ENCODE measurements at regions not wholly inside any gene's neighbourhood (a gene's known extent, or its start where the extent isn't known, plus 50 kb on each side); places are given as distances from the start of the nearest gene placed in this dataset.

DNA sequence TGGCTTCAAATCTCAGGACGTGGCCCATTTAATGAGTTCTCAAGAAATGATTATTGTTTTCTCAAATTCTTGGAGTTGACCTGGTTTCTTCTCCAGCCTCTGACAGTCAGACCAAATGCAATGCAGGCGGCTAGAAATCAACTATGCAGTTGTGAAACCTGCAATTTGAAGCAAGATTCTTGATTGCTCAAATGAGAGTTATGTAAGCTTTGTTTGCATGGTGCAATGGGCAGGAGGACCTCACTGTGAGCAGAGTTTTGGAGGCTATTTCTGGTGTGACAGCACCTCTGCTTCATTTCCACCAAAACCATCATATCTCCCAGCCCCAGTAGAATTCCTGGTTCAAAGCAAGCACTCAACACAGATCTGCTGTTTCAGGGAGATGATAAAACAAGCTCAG lies 500.0 kb upstream of the KLF4 start:
- Mint-ChIP-seq H3K9me3 (no peaks in the 10 kb centered on the region), H3K27me3 (ENCODE audit: low read depth) (no peaks in the 10 kb centered on the region), H3K4me1 (ENCODE audit: low read depth) (no peaks in the 10 kb centered on the region), H3K4me3 (no peak overlapping the region), H3K36me3 (ENCODE audit: low read depth) (no peaks in the 10 kb centered on the region), H3K27ac (no peak overlapping the region)
- no peak for DNase-seq (ENCODE audit: low spot score)

DNA sequence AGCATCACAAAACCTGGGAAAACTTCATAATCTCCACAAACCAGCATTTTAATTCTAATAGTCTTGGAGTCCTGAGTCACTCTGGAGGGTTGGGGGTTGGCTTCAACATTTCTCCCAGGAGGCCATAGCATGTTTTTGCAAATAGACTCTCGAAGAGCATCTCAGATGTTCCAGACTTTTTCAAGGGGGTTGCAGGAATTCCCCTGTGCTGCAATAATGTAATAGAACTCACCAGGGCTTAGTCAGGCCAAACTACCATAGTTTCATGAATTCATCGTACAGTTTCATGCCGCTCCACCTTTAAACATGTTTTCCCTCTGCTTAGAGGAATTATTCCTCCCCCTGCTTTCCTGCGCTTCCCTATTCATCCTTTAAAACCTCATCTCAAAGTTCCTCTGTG lies 499.5 kb upstream of the KLF4 start:
- no peak overlapping the region for H3K27ac Mint-ChIP-seq
- no peak for DNase-seq (ENCODE audit: low spot score)
- no peaks in the 10 kb centered on the region for H3K9me3 Mint-ChIP-seq
- no peak overlapping the region for H3K4me3 Mint-ChIP-seq
- no peaks in the 10 kb centered on the region for H3K27me3 Mint-ChIP-seq (ENCODE audit: low read depth)
- no peaks in the 10 kb centered on the region for H3K36me3 Mint-ChIP-seq (ENCODE audit: low read depth)
- H3K4me1 Mint-ChIP-seq (ENCODE audit: low read depth), result no peaks in the 10 kb centered on the region

GRCh38 chr9:107984956-107985355 lies 495.4 kb upstream of the KLF4 start:
- no peaks in the 10 kb centered on the region for H3K9me3 Mint-ChIP-seq
- no peak for DNase-seq (ENCODE audit: low spot score)
- no peaks in the 10 kb centered on the region for H3K4me1 Mint-ChIP-seq (ENCODE audit: low read depth)
- no peak overlapping the region for H3K4me3 Mint-ChIP-seq
- H3K27ac Mint-ChIP-seq, result no peak overlapping the region
- no peaks in the 10 kb centered on the region for H3K27me3 Mint-ChIP-seq (ENCODE audit: low read depth)
- H3K36me3 Mint-ChIP-seq (ENCODE audit: low read depth), result no peaks in the 10 kb centered on the region

DNA sequence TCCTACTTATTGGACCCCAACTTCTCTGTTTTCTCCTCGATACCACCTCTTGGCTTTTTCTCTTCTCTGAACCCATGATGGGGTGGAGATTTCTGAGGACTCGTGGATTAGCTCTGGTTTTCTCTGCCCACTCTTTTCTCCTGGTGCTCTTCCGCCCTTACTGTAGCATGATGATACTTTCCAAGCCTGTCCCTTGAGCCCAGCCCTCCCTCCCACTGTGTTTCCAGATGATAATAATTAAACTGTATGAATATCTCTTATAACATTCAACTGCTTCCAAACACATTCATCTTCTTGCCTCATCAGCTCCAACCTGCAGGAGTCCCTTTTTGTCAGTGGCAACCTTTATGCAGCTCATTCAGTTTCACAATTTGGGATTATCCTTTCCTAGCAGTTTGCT lies 494.2 kb upstream of the KLF4 start:
- DNase-seq (ENCODE audit: low spot score), result no peak
- Mint-ChIP-seq H3K4me3 (no peak overlapping the region), H3K4me1 (ENCODE audit: low read depth) (no peaks in the 10 kb centered on the region), H3K27me3 (ENCODE audit: low read depth) (no peaks in the 10 kb centered on the region), H3K27ac (no peak overlapping the region), H3K36me3 (ENCODE audit: low read depth) (no peaks in the 10 kb centered on the region), H3K9me3 (no peaks in the 10 kb centered on the region)

GRCh38 chr9:107983181-107983603 lies 493.6 kb upstream of the KLF4 start:
- Mint-ChIP-seq H3K36me3 (ENCODE audit: low read depth) (no peaks in the 10 kb centered on the region), H3K4me3 (no peak overlapping the region)
- no peak for DNase-seq (ENCODE audit: low spot score)

GRCh38 chr9:107982745-107983144 lies 493.2 kb upstream of the KLF4 start:
- no peaks in the 10 kb centered on the region for H3K9me3 Mint-ChIP-seq
- no peaks in the 10 kb centered on the region for H3K36me3 Mint-ChIP-seq (ENCODE audit: low read depth)
- no peak overlapping the region for H3K27ac Mint-ChIP-seq
- no peak overlapping the region for H3K4me3 Mint-ChIP-seq
- no peaks in the 10 kb centered on the region for H3K4me1 Mint-ChIP-seq (ENCODE audit: low read depth)
- no peak for DNase-seq (ENCODE audit: low spot score)
- no peaks in the 10 kb centered on the region for H3K27me3 Mint-ChIP-seq (ENCODE audit: low read depth)

More at GRCh38 chr9:107983181-107983603, 493.6 kb upstream of the KLF4 start:
- Mint-ChIP-seq H3K27ac (no peak overlapping the region), H3K9me3 (no peaks in the 10 kb centered on the region), H3K27me3 (ENCODE audit: low read depth) (no peaks in the 10 kb centered on the region), H3K4me1 (ENCODE audit: low read depth) (no peaks in the 10 kb centered on the region)

- Mint-ChIP-seq H3K9me3 (no peaks in the 10 kb centered on the region), H3K36me3 (ENCODE audit: low read depth) (no peaks in the 10 kb centered on the region)
These were observed 492.4 kb upstream of the KLF4 start for GRCh38 chr9:107982001-107982400.

GRCh38 chr9:107980984-107981383 lies 491.4 kb upstream of the KLF4 start:
- no peaks in the 10 kb centered on the region for H3K36me3 Mint-ChIP-seq (ENCODE audit: low read depth)
- H3K27me3 Mint-ChIP-seq (ENCODE audit: low read depth), result no peaks in the 10 kb centered on the region
- no peaks in the 10 kb centered on the region for H3K4me1 Mint-ChIP-seq (ENCODE audit: low read depth)
- no peaks in the 10 kb centered on the region for H3K9me3 Mint-ChIP-seq
- DNase-seq (ENCODE audit: low spot score), result no peak
- H3K27ac Mint-ChIP-seq, result no peak overlapping the region
- no peak overlapping the region for H3K4me3 Mint-ChIP-seq

More at GRCh38 chr9:107982001-107982400, 492.4 kb upstream of the KLF4 start:
- Mint-ChIP-seq H3K27ac (no peak overlapping the region), H3K4me1 (ENCODE audit: low read depth) (no peaks in the 10 kb centered on the region), H3K27me3 (ENCODE audit: low read depth) (no peaks in the 10 kb centered on the region), H3K4me3 (no peak overlapping the region)
- DNase-seq (ENCODE audit: low spot score), result no peak

DNA sequence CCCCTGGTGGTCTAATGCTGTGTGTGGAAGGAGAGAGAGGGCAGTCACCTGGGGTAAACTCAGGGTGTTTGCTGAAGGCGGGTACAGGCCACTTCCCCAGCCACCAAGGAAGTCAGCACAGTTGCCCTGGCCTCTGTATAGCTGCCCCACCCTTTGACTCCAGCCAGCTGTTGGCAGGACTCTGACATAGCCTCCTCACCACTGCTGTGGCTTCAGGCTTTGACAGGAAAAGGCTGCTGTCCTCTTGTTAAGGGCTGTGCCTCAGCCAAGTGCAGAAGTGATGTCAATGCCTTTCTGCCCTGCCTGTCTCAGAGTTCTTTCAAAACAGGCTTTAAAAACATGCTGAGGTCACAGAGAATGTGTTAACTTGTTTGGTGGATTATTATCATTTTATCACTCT lies 487.2 kb upstream of the KLF4 start:
- H3K4me1 Mint-ChIP-seq (ENCODE audit: low read depth), result no peaks in the 10 kb centered on the region
- no peaks in the 10 kb centered on the region for H3K9me3 Mint-ChIP-seq
- H3K27ac Mint-ChIP-seq, result no peak overlapping the region
- no peaks in the 10 kb centered on the region for H3K36me3 Mint-ChIP-seq (ENCODE audit: low read depth)
- no peak for DNase-seq (ENCODE audit: low spot score)
- no peak overlapping the region for H3K4me3 Mint-ChIP-seq
- H3K27me3 Mint-ChIP-seq (ENCODE audit: low read depth), result no peaks in the 10 kb centered on the region

DNA sequence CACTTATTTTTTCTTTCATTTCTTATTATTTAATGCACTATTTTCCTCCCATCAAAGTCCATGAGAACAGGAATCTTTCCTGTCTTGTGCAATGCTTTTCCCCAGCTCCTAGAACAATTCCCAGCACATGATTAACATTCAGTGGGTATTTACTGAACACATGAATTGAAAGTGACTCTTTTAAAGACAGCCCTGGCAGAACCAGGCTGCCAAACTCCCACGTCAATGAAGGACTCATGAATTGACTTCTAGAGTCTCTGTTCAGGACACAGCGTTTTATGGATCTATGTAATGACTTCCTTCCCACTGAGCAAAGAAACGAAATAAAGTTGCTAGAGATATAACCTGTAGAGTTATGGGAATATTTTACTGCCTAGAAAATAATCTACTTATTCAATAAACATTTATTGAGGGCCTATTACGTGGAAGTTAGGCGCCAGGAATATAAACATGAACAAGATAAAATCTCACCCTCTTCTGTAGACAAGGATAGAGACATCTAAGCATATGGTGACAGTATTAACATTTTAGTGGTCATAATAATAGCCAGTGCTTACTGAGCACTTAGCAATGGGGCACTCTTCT lies 485.9 kb upstream of the KLF4 start:
- Mint-ChIP-seq H3K27ac (no peak overlapping the region), H3K9me3 (no peaks in the 10 kb centered on the region), H3K4me3 (no peak overlapping the region), H3K27me3 (ENCODE audit: low read depth) (no peaks in the 10 kb centered on the region), H3K4me1 (ENCODE audit: low read depth) (no peaks in the 10 kb centered on the region), H3K36me3 (ENCODE audit: low read depth) (no peaks in the 10 kb centered on the region)
- no peak for DNase-seq (ENCODE audit: low spot score)

DNA sequence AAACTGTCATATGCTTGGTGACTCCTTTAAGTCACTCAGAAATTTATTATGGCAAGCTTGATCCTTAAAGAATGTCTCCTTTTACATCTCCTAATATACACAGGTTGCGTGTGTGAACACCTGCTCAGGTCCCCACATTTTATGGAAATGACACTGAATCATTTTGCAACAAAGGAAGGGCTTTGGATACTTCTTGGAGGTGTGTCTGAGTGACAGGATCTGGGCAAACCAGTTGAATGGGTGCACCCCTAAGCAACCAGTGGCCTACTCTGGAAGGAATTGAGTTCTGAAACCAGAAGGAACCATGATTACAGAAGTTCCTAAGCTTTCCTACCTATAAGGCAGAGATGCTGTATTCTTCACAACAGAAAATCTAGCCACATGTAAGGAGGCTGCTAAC lies 483.9 kb upstream of the KLF4 start:
- no peak for DNase-seq (ENCODE audit: low spot score)
- Mint-ChIP-seq H3K27me3 (ENCODE audit: low read depth) (no peaks in the 10 kb centered on the region), H3K9me3 (no peaks in the 10 kb centered on the region), H3K4me1 (ENCODE audit: low read depth) (no peaks in the 10 kb centered on the region), H3K4me3 (no peak overlapping the region), H3K27ac (no peak overlapping the region), H3K36me3 (ENCODE audit: low read depth) (no peaks in the 10 kb centered on the region)

GRCh38 chr9:107972346-107972745 lies 482.8 kb upstream of the KLF4 start:
- no peaks in the 10 kb centered on the region for H3K27me3 Mint-ChIP-seq (ENCODE audit: low read depth)
- no peak for DNase-seq (ENCODE audit: low spot score)
- no peak overlapping the region for H3K4me3 Mint-ChIP-seq
- no peak overlapping the region for H3K27ac Mint-ChIP-seq
- no peaks in the 10 kb centered on the region for H3K9me3 Mint-ChIP-seq
- no peaks in the 10 kb centered on the region for H3K4me1 Mint-ChIP-seq (ENCODE audit: low read depth)
- no peaks in the 10 kb centered on the region for H3K36me3 Mint-ChIP-seq (ENCODE audit: low read depth)

DNA sequence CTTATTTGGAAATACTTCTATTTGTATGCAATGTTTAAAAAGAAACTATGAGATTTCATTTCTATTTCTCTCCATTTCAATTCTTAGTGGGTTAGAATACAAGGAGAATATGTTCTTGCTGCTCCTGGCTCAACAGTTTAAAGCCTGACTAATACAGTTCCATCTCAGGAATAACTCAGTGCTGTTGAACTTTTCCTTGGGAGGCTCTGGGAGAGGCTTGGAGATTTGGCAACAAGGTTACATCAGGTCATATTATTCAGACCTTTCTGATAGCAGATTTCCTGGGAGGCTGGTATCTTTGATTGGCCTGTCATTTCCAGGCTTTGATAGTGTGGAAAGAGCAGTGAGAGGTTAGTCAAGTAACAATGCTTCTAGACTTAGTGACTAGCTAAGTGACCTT lies 481.7 kb upstream of the KLF4 start:
- Mint-ChIP-seq H3K4me1 (ENCODE audit: low read depth) (no peaks in the 10 kb centered on the region), H3K36me3 (ENCODE audit: low read depth) (no peaks in the 10 kb centered on the region), H3K9me3 (no peaks in the 10 kb centered on the region), H3K27ac (no peak overlapping the region), H3K4me3 (no peak overlapping the region), H3K27me3 (ENCODE audit: low read depth) (no peaks in the 10 kb centered on the region)
- no peak for DNase-seq (ENCODE audit: low spot score)

DNA sequence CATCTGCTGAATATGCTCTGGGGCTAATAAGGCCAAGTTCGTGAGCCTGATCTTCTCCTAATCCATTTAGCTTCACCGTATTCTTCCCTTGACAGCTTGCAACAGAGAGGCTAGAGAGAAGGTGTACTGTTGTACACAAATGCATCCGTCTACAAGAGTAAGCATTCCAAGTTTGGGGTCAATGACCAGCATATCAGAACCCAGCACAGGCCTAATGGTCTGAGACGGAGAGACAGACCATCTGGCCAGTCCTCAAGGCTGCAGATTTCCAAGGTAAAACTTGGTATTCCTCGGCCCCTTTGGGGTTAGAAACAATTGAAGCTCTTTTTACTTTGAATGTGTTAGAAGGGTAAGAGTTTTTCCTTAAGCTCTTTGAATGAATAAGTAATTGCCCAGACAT lies 481.2 kb upstream of the KLF4 start:
- H3K4me3 Mint-ChIP-seq, result no peak overlapping the region
- H3K36me3 Mint-ChIP-seq (ENCODE audit: low read depth), result no peaks in the 10 kb centered on the region
- H3K9me3 Mint-ChIP-seq, result no peaks in the 10 kb centered on the region
- no peak for DNase-seq (ENCODE audit: low spot score)
- no peak overlapping the region for H3K27ac Mint-ChIP-seq
- H3K27me3 Mint-ChIP-seq (ENCODE audit: low read depth), result no peaks in the 10 kb centered on the region
- H3K4me1 Mint-ChIP-seq (ENCODE audit: low read depth), result no peaks in the 10 kb centered on the region

- Mint-ChIP-seq H3K27ac (no peak overlapping the region), H3K9me3 (no peaks in the 10 kb centered on the region), H3K4me3 (no peak overlapping the region), H3K27me3 (ENCODE audit: low read depth) (no peaks in the 10 kb centered on the region), H3K36me3 (ENCODE audit: low read depth) (no peaks in the 10 kb centered on the region), H3K4me1 (ENCODE audit: low read depth) (no peaks in the 10 kb centered on the region)
- DNase-seq (ENCODE audit: low spot score), result no peak
These were observed 480.2 kb upstream of the KLF4 start for GRCh38 chr9:107969727-107970126.

All from T-helper 2 cell treated with Interferon-gamma antibody and Interleukin-4, amounts not matched to agents 5 μg/mL and 100 μg/mL, for 36 hours (primary cell).